Upper lobe of left lung (tissue), 4 donors: ENCODE measurements at regions not wholly inside any gene's neighbourhood (a gene's known extent, or its start where the extent isn't known, plus 50 kb on each side); places are given as distances from the start of the nearest gene placed in this dataset.

Source experiments
- CTCF ChIP-seq, 6 experiments: fragments of 450-650 bp in 4 of 6; fragments of 200-600 bp in 2 of 6; sonication (generic) in 2 of 6; IDR thresholded peaks; one replicate each; pipeline ENCODE4 v1.5.1; 2016 to 2019; ENCODE audit warnings: antibody characterized with exemption in 6 of 6
- EP300 ChIP-seq, 4 donors: sonication (generic); formaldehyde crosslinking; IDR thresholded peaks; one replicate each; pipeline ENCODE4 v1.5.1; 2017; ENCODE audit warnings: antibody characterized with exemption in 4 of 4, control low read depth in 2 of 4

GRCh38 chr2:18170642-18171041, 292.2 kb downstream of the KCNS3 start:
- no peak for TF ChIP-seq CTCF (IDR thresholded peaks at IDR 0.05)
- TF ChIP-seq EP300 (IDR thresholded peaks at IDR 0.05): no peak
